ENCODE measurements at regions not wholly inside any gene's neighbourhood (a gene's known extent, or its start where the extent isn't known, plus 50 kb on each side); places are given as distances from the start of the nearest gene placed in this dataset.
"Not testable (repeated sequence)": the region's sequence is repeated elsewhere in the genome, so short reads cannot be mapped to it uniquely, and the experiment has no call there.

- Histone ChIP-seq H3K4me1 (no peaks in the 10 kb centered on the region), H3K27ac (no peak overlapping the region), H3K4me2 (no peak overlapping the region), H3K9me3 (no peaks in the 10 kb centered on the region), H3K4me3 (no peak overlapping the region)
- ATAC-seq (no peak), FAIRE-seq (peak; percentile 43), DNase-seq (ENCODE audit: low read depth in 1 of 2, low spot score in 1 of 2) (no peak)
- WGBS (ENCODE audit: missing lambda C conversion rate): 5% methylated on average over 10 of the region's 10 CpGs
- TF ChIP-seq RARB (CRISPR knock-in tag; IDR thresholded peaks at IDR 0.05) (no peak), USF2 (IDR thresholded peaks at IDR 0.05) (no peak), RNF2 (IDR thresholded peaks at IDR 0.05; ENCODE audit: borderline replicate concordance, low read depth) (no peak), ZNF302 (CRISPR knock-in tag; IDR thresholded peaks at IDR 0.05) (no peak), HOXB5 (CRISPR knock-in tag; IDR thresholded peaks at IDR 0.05) (no peak), HOXA7 (CRISPR knock-in tag; IDR thresholded peaks at IDR 0.05) (no peak), SREBF2 (IDR thresholded peaks at IDR 0.05) (no peak), KDM5A (IDR thresholded peaks at IDR 0.05) (no peak)
- POLR2A ChIA-PET: no interaction called here
- CTCF ChIA-PET: no interaction called here
Observed at GRCh38 chr15:81888748-81889484, 156.9 kb downstream of the MEX3B start.

DNA sequence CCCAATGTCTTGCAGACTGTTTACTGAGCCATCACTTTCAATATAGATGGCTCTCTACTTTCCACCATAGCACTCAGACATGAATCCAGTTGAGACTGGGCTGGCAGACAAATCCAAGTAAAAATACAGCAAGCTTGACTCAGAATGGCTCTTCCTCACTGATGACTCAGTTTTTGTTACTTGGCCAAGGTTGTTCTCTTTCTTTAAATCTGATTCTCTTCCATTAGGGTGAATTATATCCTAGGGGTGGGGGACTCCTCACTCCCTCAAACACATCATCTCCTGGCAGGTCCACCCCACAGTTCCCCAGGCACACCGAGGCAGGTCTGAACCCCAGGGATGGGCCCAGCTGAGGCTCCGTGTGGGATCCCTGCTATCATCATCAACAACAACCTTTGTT is 157.9 kb downstream of the MEX3B start:
- CTCF ChIA-PET: no interaction called here
- no peak overlapping the region for H3K27ac ChIP-seq

GRCh38 chr15:81887188-81887587 is 158.6 kb downstream of the MEX3B start:
- ATAC-seq; H3K4me1 ChIP-seq; POLR2A ChIA-PET; CTCF ChIA-PET; H3K9me3 ChIP-seq; DNase-seq (ENCODE audit: low read depth in 1 of 2, low spot score in 1 of 2); H3K27ac ChIP-seq; FAIRE-seq; H3K4me3 ChIP-seq; H3K4me2 ChIP-seq: not testable (repeated sequence)

More for the DNA sequence above, 157.9 kb downstream of the MEX3B start:
- no peak for FAIRE-seq
- 3% methylated on average over 2 of the region's 2 CpGs for WGBS (ENCODE audit: missing lambda C conversion rate)
- no peak for ATAC-seq
- H3K4me1 ChIP-seq: no peaks in the 10 kb centered on the region
- no peak overlapping the region for H3K4me2 ChIP-seq
- TF ChIP-seq HOXB5 (CRISPR knock-in tag; IDR thresholded peaks at IDR 0.05) (no peak), POLR2A (IDR thresholded peaks at IDR 0.05; ENCODE audit: low read length) (no peak), NPAS2 (CRISPR knock-in tag; IDR thresholded peaks at IDR 0.05; ENCODE audit: borderline replicate concordance) (no peak), CBX8 (IDR thresholded peaks at IDR 0.05) (no peak), CTCF (IDR thresholded peaks at IDR 0.05) (no peak), CBX2 (IDR thresholded peaks at IDR 0.05; ENCODE audit: borderline replicate concordance, low read depth) (no peak), USF2 (IDR thresholded peaks at IDR 0.05) (no peak), SMC3 (IDR thresholded peaks at IDR 0.05) (no peak), FOSB (CRISPR knock-in tag; IDR thresholded peaks at IDR 0.05) (no peak), CHD4 (IDR thresholded peaks at IDR 0.05; ENCODE audit: borderline replicate concordance) (no peak), GATA3 (IDR thresholded peaks at IDR 0.05; ENCODE audit: borderline replicate concordance) (no peak), SREBF2 (IDR thresholded peaks at IDR 0.05) (no peak), FOXS1 (CRISPR knock-in tag; IDR thresholded peaks at IDR 0.05) (no peak)
- TF ChIP-seq, protein P1, sequence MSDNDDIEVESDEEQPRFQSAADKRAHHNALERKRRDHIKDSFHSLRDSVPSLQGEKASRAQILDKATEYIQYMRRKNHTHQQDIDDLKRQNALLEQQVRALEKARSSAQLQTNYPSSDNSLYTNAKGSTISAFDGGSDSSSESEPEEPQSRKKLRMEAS (IDR thresholded peaks at IDR 0.05): no peak
- no peaks in the 10 kb centered on the region for H3K9me3 ChIP-seq
- DNase-seq (ENCODE audit: low read depth in 1 of 2, low spot score in 1 of 2): no peak
- H3K4me3 ChIP-seq: no peak overlapping the region
- POLR2A ChIA-PET: no interaction called here

Measured in A549 (cell line).